ENCODE measurements at regions not wholly inside any gene's neighbourhood (a gene's known extent, or its start where the extent isn't known, plus 50 kb on each side); places are given as distances from the start of the nearest gene placed in this dataset.

GRCh38 chr7:15866753-15867152 is 180.3 kb upstream of the MEOX2 start:
- Histone ChIP-seq H3K4me3 (ENCODE audit: low read depth in 1 of 3, low read length in 3 of 3) (no peak overlapping the region), H3K27ac (ENCODE audit: low read depth in 1 of 2, low read length in 2 of 2) (no peak overlapping the region), H3K9me3 (ENCODE audit: control insufficient read depth in 4 of 4, low read length in 3 of 4) (no peaks in the 10 kb centered on the region), H3K4me1 (ENCODE audit: control insufficient read depth in 4 of 4, insufficient read depth in 4 of 4, low read length in 3 of 4) (no peaks in the 10 kb centered on the region), H3K9ac (ENCODE audit: low read depth in 1 of 2, low read length in 2 of 2) (no peak overlapping the region), H3K27me3 (ENCODE audit: control insufficient read depth in 4 of 4, insufficient read depth in 4 of 4, low read length in 3 of 4) (no peaks in the 10 kb centered on the region), H3K36me3 (ENCODE audit: control insufficient read depth in 4 of 4, insufficient read depth in 3 of 4, low read depth in 1 of 4, low read length in 3 of 4) (no peaks in the 10 kb centered on the region)
- DNase-seq (ENCODE audit: low spot score), result no peak
- WGBS, result 78% methylated on average over 1 of the region's 1 CpG
- TF ChIP-seq RAD21 (IDR thresholded peaks at IDR 0.05) (no peak), JUND (IDR thresholded peaks at IDR 0.05) (no peak), HNF4G (IDR thresholded peaks at IDR 0.05) (no peak), NR2F2 (IDR thresholded peaks at IDR 0.05) (no peak), MAX (IDR thresholded peaks at IDR 0.05) (no peak), HNF4A (conservative IDR thresholded peaks at IDR 0.05) (no peak), FOXA2 (IDR thresholded peaks at IDR 0.05) (no peak), ZBTB33 (IDR thresholded peaks at IDR 0.05) (no peak), RXRA (IDR thresholded peaks at IDR 0.05) (no peak), REST (IDR thresholded peaks at IDR 0.05) (no peak), GABPA (IDR thresholded peaks at IDR 0.05 in 1 of 2, conservative IDR thresholded peaks at IDR 0.05 in 1 of 2) (no peak), TAF1 (conservative IDR thresholded peaks at IDR 0.05) (no peak), SP1 (IDR thresholded peaks at IDR 0.05) (no peak), CTCF (IDR thresholded peaks at IDR 0.05; ENCODE audit: low read depth, low read length, missing input control) (no peak)

- 97% methylated on average over 2 of the region's 2 CpGs for WGBS
- Histone ChIP-seq H3K9me3 (ENCODE audit: control insufficient read depth in 4 of 4, low read length in 3 of 4) (peaks cover 0 to under 1% (median 0%) of the 10 kb centered on the region in 4 donors), H3K9ac (ENCODE audit: low read depth in 1 of 2, low read length in 2 of 2) (no peak overlapping the region), H3K27me3 (ENCODE audit: control insufficient read depth in 4 of 4, insufficient read depth in 4 of 4, low read length in 3 of 4) (no peaks in the 10 kb centered on the region), H3K4me3 (ENCODE audit: low read depth in 1 of 3, low read length in 3 of 3) (no peak overlapping the region), H3K27ac (ENCODE audit: low read depth in 1 of 2, low read length in 2 of 2) (no peak overlapping the region), H3K4me1 (ENCODE audit: control insufficient read depth in 4 of 4, insufficient read depth in 4 of 4, low read length in 3 of 4) (no peaks in the 10 kb centered on the region), H3K36me3 (ENCODE audit: control insufficient read depth in 4 of 4, insufficient read depth in 3 of 4, low read depth in 1 of 4, low read length in 3 of 4) (no peaks in the 10 kb centered on the region)
- DNase-seq (ENCODE audit: low spot score), result no peak
- TF ChIP-seq RAD21 (IDR thresholded peaks at IDR 0.05) (no peak), ATF3 (IDR thresholded peaks at IDR 0.05) (no peak), ZBTB33 (IDR thresholded peaks at IDR 0.05) (no peak), REST (IDR thresholded peaks at IDR 0.05) (no peak), MAX (IDR thresholded peaks at IDR 0.05) (no peak), GABPA (IDR thresholded peaks at IDR 0.05 in 1 of 2, conservative IDR thresholded peaks at IDR 0.05 in 1 of 2) (no peak), NR2F2 (IDR thresholded peaks at IDR 0.05) (no peak), FOXA1 (IDR thresholded peaks at IDR 0.05) (no peak), YY1 (IDR thresholded peaks at IDR 0.05) (no peak), HNF4A (conservative IDR thresholded peaks at IDR 0.05) (no peak), RXRA (IDR thresholded peaks at IDR 0.05) (no peak), JUND (IDR thresholded peaks at IDR 0.05) (no peak), TAF1 (conservative IDR thresholded peaks at IDR 0.05) (no peak)
Measured at GRCh38 chr7:15864626-15864991, 178.1 kb upstream of the MEOX2 start.

All from liver (tissue), 8 donors.